HG02981 (cell line): ENCODE measurements at regions not wholly inside any gene's neighbourhood (a gene's known extent, or its start where the extent isn't known, plus 50 kb on each side); places are given as distances from the start of the nearest gene placed in this dataset.
"Not testable (repeated sequence)": the region's sequence is repeated elsewhere in the genome, so short reads cannot be mapped to it uniquely, and the experiment has no call there.

Experiments used
- ATAC-seq: cut with Tn5 transposase; IDR thresholded peaks from one replicate; pipeline ENCODE4 v1.9.1; 2021; ENCODE audit warnings: mild to moderate bottlenecking, moderate library complexity; ENCODE audit not compliant: unreplicated experiment

- ATAC-seq: not testable (repeated sequence)
These were observed 206.9 kb downstream of the LAT start for GRCh38 chr16:29191636-29192180.

GRCh38 chr16:29190553-29191431 is 205.9 kb downstream of the LAT start:
- not testable (repeated sequence) for ATAC-seq

GRCh38 chr16:29188806-29189205 is 204.0 kb downstream of the LAT start:
- not testable (repeated sequence) for ATAC-seq

GRCh38 chr16:29186306-29187220 is 201.7 kb downstream of the LAT start:
- not testable (repeated sequence) for ATAC-seq

GRCh38 chr16:29185872-29186271 is 201.0 kb downstream of the LAT start:
- not testable (repeated sequence) for ATAC-seq

GRCh38 chr16:29184738-29185438 is 200.0 kb downstream of the LAT start:
- not testable (repeated sequence) for ATAC-seq

GRCh38 chr16:29182940-29183868 is 198.4 kb downstream of the LAT start:
- ATAC-seq: not testable (repeated sequence)

- no peak for ATAC-seq
These were observed 197.6 kb downstream of the LAT start for GRCh38 chr16:29182501-29182900.

GRCh38 chr16:29181921-29182411 is 197.1 kb downstream of the LAT start:
- not testable (repeated sequence) for ATAC-seq

- not testable (repeated sequence) for ATAC-seq
These were observed 196.5 kb downstream of the LAT start for GRCh38 chr16:29181254-29181780.

- not testable (repeated sequence) for ATAC-seq
These were observed 195.4 kb downstream of the LAT start for GRCh38 chr16:29180206-29180600.

GRCh38 chr16:29179401-29180205 is 194.8 kb downstream of the LAT start:
- ATAC-seq: not testable (repeated sequence)

GRCh38 chr16:29177888-29178726 is 193.3 kb downstream of the LAT start:
- ATAC-seq: not testable (repeated sequence)

GRCh38 chr16:29177203-29177887 is 192.5 kb downstream of the LAT start:
- ATAC-seq: not testable (repeated sequence)

GRCh38 chr16:29176822-29177202 is 192.0 kb downstream of the LAT start:
- ATAC-seq: not testable (repeated sequence)

GRCh38 chr16:29176154-29176470 is 191.3 kb downstream of the LAT start:
- not testable (repeated sequence) for ATAC-seq
